Right ventricle myocardium superior (tissue), 1 donor: ENCODE measurements at regions not wholly inside any gene's neighbourhood (a gene's known extent, or its start where the extent isn't known, plus 50 kb on each side); places are given as distances from the start of the nearest gene placed in this dataset.
A peak's percentile ranks its signal among the peaks of the same experiment; 100 is the strongest.

ENCODE experiments used
- ATAC-seq: fragments of 200-7000 bp; cut with Tn5 transposase; one replicate; pipeline ENCODE4 v1.9.1; 2020; ENCODE audit warnings: mild to moderate bottlenecking; ENCODE audit not compliant: poor library complexity
- DNase-seq: peaks from one replicate; pipeline ENCODE4 v3.0.0-alpha.2; 2020
- intact Hi-C: fragments of 100-400 bp; cut with DNase I; formaldehyde crosslinking; loops from one replicate; pipeline ENCODE4 v1.11.2; 2022
- donor health status: DM: no; HTN: yes; CAD: no; lungs with severe emphysema.

GRCh38 chr2:217698691-217699090, 304.1 kb downstream of the TNS1 start:
- DNase-seq (no peak), ATAC-seq (no peak)
- intact Hi-C loops = no loop called here

DNA sequence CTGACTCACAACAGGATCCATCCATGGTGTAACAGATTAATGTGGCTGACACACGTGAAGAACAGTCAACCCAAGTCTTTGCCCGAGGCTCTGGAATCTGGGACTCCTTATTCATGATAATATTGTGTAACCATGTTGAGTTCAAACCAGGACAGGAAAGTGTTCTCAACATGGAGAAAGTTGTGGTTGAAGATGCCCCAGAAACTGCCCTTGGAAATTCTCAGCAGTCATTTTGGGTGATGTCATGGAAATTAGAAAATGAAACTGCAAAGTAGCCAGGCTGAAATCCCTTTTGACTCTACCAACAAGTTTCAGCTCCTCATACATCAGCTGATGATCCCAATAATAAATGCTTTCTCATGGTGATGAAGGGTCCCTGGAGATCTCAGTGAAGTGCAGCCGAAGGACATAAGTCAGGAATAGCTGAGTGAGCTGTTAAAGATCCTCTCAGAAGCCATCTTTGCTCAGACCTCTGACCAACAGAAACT, 307.7 kb downstream of the TNS1 start:
- ATAC-seq (no peak), DNase-seq (no peak)
- intact Hi-C loops = no loop called here

DNA sequence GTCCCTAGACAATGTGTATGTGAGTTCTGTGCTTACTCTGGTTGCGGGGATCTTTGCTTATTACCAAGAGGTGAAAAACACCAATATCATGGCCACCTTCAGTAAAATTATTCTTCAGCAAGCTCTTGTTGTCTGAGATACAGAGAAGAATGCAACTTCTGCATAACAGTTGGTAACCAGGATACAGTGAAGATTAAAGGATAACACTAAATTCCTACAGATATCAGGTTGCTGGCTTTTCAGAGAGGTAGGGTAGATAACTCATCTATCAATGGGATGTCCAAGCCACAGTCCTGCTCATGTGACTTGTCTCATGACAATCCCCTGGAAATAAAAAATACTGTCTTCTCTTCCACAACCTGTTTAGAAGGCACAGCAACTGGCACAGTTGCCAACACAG, 308.5 kb downstream of the TNS1 start:
- intact Hi-C loops = no loop called here
- ATAC-seq (no peak), DNase-seq (no peak)

- intact Hi-C loops = no loop called here
- ATAC-seq = no peak
Measured at GRCh38 chr2:217693363-217693762, 309.4 kb downstream of the TNS1 start.

DNA sequence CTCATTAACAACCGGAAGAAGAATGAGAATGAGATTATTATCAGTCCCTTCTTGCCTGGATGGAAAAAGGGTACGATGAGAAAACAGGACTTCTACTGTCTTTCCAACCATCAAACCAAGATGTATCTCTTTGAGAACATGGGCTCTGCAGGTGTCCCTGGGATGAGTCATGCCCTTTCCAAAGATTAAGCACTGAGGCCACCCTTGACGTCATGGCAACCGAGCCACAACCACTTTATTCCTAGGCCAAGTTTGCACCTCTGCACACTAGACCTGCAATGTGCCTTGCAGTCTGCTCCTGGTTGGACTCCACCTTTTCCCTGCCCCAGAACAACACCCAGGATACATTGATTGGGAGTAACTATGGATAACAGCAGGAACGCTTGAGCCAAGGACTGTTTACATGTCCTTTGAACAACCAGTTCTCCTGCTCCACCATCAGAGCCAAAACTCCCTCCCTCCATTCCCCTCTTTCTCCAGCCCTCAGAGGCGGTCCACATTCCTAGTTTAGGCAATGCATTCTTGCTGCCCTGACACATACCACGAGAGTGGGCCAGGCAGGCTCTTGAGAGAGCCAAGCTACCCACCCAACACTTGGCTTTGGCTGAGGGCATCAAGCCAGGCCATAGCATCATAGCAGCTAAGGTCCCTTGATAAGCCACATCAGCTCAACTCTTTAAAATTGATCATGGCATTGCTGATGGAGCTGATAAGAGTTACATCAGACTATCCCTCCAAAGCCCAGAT, 310.7 kb downstream of the TNS1 start:
- DNase-seq (peak; percentile 70), ATAC-seq (peak; percentile 69)
- intact Hi-C loops = no loop called here

More at GRCh38 chr2:217693363-217693762, 309.4 kb downstream of the TNS1 start:
- no peak for DNase-seq

DNA sequence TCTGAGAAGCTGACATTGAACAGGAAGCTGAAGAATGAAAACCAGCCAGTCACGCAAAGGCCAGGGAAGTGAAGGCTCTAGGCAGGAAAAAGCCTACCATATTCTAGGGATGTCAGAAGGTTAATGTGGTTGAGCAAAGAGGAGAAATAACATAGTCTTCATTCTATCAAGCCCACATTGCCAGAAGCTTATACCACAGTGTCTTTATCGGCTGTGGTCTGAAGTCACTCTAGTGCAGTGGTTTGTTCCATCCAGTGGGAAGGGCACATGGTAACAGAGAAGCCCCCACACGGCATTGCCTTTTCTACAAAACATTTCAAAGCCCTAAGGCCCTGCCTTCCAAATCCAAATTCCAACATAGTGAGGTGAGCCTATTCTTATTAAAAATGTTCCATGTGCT, 311.3 kb downstream of the TNS1 start:
- intact Hi-C loops = no loop called here
- no peak for DNase-seq
- no peak for ATAC-seq

DNA sequence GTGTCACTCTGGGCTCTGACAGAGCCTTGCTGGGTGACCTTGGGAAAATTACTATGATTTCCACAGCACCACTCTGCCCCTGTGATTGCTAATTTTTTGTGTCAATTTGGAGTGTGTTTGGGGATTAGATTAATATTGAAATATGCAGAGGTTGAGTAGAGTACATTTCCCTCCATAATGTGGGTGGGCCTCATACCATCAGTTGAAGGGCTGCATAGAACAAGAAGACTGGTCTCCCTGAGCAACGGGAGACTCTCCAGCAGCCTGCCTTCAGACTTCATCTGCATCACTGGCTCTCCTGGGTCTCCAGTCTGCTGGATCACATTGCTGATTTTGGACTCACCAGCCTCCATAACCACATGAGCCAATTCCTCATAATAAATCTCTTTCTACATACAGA, 313.7 kb downstream of the TNS1 start:
- intact Hi-C loops = no loop called here
- no peak for DNase-seq
- ATAC-seq = no peak

GRCh38 chr2:217688494-217688893, 314.3 kb downstream of the TNS1 start:
- intact Hi-C loops = no loop called here
- no peak for DNase-seq
- ATAC-seq = no peak

- no peak for ATAC-seq
- intact Hi-C loops = no loop called here
Measured at GRCh38 chr2:217687771-217688170, 315.0 kb downstream of the TNS1 start.

DNA sequence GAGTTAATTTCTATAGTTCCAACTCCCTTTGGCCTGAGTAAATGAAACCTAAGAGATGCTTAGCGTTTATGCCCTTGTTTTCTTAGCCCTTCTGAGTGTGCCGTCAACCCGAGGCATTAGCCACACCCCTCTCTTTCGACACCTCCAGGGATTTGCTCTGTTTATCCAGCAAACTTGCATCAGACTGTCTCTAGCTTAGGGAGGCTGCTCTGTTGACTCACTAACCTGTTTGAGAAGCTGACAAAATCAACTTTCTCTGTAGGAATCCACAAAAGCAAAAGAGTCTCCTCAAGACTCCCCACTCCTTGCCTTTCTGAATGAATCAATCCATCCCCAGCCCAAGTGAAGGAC, 317.6 kb downstream of the TNS1 start:
- peak; percentile 92 for ATAC-seq
- intact Hi-C loops = no loop called here
- peak; percentile 55 for DNase-seq

More at GRCh38 chr2:217687771-217688170, 315.0 kb downstream of the TNS1 start:
- no peak for DNase-seq

DNA sequence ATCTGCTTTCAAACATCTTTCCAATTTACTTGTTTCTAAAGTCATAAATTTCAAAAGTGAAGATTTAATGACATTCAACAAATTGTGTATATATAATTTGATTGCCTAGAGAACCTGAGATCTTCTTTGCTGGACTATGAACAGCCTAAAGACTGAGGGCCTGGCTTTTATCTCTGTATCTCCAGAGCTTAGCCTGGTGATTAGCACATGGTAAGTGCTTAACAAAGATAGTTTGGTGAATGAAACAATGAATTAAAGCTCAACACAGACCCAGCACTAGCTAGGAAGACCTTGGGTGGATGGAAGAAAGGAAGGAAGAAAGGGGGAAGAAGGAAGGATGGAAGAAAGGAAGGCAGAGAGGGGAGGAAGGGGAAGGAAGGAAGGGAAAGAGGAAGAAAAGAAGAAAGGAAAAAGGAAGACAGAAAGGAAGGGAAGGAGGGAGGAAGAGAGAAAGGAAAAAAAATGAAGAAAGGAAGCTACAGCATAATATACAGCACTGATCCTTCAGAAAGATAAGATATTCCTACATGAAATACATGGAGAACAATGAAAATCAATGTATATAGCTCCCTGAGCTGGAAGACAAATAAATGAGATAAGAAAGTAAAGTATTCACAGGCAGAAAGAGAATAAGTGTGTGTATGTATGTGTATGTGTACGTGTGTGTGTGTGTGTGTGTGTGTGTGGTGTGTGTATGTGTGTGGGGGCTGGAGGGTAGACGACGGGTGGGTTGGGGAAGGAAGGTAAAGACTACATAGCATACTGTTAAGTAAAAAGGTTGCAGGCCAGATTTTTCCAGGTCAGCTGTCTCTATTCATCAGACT, 318.2 kb downstream of the TNS1 start:
- ATAC-seq (no peak), DNase-seq (no peak)
- intact Hi-C loops = no loop called here

GRCh38 chr2:217683106-217683870, 319.5 kb downstream of the TNS1 start:
- no peak for ATAC-seq
- intact Hi-C loops = no loop called here
- DNase-seq = no peak

DNA sequence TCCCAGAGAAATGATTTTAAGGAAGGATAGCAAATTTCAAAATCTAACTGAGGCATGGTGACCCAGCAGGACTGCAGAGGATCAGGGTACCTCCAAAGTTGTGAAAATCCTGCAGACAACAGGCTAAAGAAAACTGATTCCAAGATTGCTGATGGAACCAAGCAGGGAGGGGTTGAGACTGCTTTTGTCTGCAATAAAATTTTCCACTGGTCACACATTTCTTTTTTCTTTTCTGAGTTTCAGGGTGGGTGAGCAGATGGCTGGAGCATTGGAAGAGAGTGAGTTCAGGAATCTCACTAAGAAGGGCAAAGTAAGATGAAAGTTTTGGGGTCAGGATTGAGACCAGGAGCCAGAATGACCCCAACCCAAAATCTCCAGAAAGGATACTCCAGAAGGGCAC, 321.0 kb downstream of the TNS1 start:
- peak; percentile 18 for ATAC-seq
- intact Hi-C loops = no loop called here
- DNase-seq = no peak

DNA sequence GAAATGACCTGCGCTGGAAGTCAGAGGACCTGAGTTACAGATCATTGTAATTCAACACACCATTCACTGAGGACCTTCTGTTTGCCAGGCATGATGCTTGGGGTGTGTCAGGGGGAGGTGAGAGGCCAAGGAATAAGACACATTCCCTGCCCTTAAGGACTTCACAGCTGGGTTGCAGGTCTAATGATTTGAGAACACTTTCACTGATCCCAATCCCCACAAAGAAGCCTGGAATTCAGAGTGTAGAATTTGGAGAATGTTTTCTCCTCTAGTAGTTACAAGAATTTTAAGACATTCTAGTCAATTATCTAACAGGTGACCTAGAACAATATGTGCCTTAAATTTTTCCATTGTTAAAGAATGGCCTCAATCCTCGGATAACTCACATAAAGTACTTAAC, 322.4 kb downstream of the TNS1 start:
- DNase-seq = no peak
- intact Hi-C loops = no loop called here
- ATAC-seq = no peak

DNA sequence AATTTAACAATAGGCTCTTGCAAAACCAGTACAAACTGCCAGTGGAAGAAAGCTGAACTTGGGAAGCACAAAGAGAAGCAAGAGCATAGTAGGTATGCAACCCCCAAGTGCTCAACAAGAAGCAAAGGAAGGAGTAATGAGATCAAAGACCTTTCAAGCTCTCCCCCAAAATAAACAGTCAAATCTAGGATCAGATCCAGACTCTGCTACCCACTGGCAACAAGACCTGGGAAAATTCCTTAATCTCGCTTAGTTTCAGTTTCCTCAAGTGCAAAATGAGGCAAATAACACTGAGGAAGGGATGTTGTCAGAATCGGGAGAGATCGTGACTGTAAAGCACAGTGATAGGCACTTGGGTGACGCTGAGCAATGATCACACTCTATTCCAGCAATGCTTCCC, 329.2 kb downstream of the TNS1 start:
- intact Hi-C loops = no loop called here
- no peak for DNase-seq
- no peak for ATAC-seq

DNA sequence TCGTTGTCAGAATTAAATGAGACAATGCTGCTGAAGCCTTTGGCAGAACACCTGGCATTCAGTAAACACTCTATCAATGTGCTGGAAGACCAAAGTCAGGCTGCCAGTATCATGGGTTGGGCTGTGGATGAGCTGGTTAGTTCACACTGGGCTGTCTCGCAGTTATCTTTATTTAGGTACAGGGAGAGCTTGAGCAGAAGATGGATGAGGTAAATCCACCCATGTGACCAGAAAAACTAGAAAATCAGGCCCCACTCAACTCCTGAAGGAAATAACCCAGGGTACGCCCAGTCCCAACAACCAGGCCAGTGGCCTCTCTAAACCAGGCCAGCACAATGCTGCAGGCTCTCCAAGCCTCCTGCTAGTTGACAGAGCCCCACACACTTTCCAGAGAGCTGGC, 330.3 kb downstream of the TNS1 start:
- DNase-seq (no peak), ATAC-seq (no peak)
- intact Hi-C loops = no loop called here

DNA sequence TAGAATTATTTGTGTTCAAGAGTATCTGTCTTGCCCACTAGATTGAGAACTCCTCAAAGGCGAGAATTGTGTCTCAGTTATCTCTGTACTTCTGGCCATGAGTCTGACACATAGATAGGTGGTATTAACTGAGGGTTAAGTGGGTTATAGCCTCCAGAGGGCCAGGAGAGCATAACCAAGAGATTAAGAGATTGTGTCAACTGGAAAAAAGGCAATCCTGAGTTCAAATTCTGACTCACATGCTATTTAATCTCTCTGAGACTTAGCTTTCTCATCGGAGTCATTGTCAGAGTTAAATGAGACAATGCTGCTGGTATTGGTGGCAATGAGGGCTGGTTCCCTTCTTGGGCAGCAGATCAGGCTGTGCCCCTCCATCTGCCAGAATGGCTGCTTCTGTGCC, 330.9 kb downstream of the TNS1 start:
- intact Hi-C loops = no loop called here
- no peak for DNase-seq
- no peak for ATAC-seq

DNA sequence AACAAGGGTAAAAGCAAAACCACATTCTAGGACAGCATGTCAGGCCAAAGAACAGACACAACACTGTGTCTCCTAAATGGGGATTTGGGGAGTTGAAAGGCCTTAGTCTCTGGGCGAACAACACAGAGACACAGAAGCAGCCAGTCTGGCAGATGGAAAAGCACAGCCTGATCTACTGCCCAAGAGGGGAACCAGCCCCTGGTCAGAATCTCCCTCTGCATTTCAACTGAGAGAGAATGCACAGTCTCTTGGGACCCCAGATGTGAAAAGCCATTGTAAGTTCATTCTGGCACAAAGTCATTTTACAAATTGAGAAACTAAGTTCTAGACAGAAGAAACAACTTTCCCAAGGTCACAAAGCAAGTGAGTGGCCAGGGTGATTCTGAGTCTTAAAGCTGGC, 331.7 kb downstream of the TNS1 start:
- intact Hi-C loops = no loop called here
- DNase-seq (no peak), ATAC-seq (peak; percentile 77)

- no peak for ATAC-seq
- no peak for DNase-seq
- intact Hi-C loops = no loop called here
Measured at GRCh38 chr2:217669831-217670230, 333.0 kb downstream of the TNS1 start.
